Body of pancreas (tissue), 4 donors: ENCODE measurements at regions not wholly inside any gene's neighbourhood (a gene's known extent, or its start where the extent isn't known, plus 50 kb on each side); places are given as distances from the start of the nearest gene placed in this dataset.

Experiments used
- POLR2A ChIP-seq, 3 donors: fragments of 450-650 bp; IDR thresholded peaks; one replicate each; pipeline ENCODE4 v1.6.1; 2016; ENCODE audit warnings: antibody characterized with exemption in 3 of 3, mild to moderate bottlenecking in 2 of 3
- TF ChIP-seq, protein P1 (sequence below), 7 experiments: fragments of 450-650 bp in 4 of 7; fragments of 200-600 bp in 3 of 7; sonication (generic) in 3 of 7; IDR thresholded peaks; one replicate each; pipeline ENCODE4 v1.5.1; 2016 to 2019; ENCODE audit warnings: antibody characterized with exemption in 7 of 7

DNA sequence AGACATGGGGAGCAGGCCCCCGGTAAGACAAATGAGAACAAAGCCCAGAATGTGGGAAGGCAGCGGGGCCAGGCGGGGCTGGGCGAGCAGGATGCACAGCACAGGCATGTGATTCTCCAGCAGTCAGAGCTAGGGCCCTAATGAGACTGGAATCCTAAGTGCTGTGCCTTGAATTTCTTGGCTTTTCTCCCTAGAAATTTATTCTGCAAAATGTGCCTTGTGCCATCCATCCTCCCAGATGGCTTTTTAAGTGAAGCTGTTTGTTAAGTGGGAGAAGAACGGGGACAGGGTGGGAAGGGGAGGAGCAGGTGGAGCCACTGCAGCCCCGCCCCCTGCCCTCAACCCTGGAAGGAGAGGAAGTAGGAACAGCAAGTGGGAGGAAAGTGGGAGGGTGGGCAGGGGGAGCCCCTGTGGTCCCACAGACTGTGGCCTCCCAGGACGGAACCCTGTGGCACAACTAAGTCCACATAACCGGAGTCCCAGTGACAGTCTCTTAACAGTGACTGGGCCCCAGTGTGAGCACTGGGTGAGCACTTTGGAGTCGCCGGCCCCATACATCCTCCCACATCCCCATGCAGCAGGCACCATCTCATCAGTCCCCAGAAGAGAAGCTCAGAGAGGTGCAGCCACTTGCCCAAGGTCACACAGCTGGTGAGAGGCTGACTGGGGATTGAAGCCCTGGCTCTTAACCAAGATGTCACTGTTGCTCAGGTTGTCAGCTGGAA lies 216.9 kb downstream of the MATN1 start:
- TF ChIP-seq, protein P1, sequence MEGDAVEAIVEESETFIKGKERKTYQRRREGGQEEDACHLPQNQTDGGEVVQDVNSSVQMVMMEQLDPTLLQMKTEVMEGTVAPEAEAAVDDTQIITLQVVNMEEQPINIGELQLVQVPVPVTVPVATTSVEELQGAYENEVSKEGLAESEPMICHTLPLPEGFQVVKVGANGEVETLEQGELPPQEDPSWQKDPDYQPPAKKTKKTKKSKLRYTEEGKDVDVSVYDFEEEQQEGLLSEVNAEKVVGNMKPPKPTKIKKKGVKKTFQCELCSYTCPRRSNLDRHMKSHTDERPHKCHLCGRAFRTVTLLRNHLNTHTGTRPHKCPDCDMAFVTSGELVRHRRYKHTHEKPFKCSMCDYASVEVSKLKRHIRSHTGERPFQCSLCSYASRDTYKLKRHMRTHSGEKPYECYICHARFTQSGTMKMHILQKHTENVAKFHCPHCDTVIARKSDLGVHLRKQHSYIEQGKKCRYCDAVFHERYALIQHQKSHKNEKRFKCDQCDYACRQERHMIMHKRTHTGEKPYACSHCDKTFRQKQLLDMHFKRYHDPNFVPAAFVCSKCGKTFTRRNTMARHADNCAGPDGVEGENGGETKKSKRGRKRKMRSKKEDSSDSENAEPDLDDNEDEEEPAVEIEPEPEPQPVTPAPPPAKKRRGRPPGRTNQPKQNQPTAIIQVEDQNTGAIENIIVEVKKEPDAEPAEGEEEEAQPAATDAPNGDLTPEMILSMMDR (IDR thresholded peaks at IDR 0.05): no peak
- TF ChIP-seq POLR2A (IDR thresholded peaks at IDR 0.05): no peak
